T-helper 1 cell (primary cell): ENCODE measurements at regions not wholly inside any gene's neighbourhood (a gene's known extent, or its start where the extent isn't known, plus 50 kb on each side); places are given as distances from the start of the nearest gene placed in this dataset.
"Not testable (repeated sequence)": the region's sequence is repeated elsewhere in the genome, so short reads cannot be mapped to it uniquely, and the experiment has no call there.

Experiments used
- DNase-seq, 5 donors: peaks; one replicate each; pipeline ENCODE4 v3.0.0-alpha.2; 2012 to 2020

DNA sequence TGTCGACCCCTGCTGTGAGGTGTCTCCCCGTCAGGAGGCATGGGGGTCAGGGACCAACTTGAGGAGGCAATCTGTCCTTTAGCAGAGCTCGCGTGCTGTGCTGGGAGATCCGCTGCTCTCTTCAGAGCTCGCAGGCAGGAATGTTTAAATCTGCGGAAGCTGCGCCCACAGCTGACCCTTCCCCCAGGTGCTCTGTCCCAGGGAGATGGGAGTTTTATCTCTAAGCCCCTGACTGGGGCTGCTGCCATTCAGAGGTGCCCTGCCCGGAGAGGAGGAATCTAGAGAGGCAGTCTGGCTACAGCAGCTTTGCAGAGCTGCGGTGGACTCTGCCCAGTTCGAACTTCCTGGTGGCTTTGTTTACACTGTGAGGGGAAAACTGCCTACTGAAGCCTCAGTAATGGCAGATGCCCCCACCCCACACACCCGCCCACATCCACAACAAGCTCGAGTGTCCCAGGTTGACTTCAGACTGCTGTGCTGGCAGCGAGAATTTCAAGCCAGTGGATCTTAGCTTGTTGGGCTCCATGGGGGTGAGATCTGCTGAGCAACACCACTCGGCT is 133.1 kb downstream of the CENPC start:
- DNase-seq: not testable (repeated sequence)

DNA sequence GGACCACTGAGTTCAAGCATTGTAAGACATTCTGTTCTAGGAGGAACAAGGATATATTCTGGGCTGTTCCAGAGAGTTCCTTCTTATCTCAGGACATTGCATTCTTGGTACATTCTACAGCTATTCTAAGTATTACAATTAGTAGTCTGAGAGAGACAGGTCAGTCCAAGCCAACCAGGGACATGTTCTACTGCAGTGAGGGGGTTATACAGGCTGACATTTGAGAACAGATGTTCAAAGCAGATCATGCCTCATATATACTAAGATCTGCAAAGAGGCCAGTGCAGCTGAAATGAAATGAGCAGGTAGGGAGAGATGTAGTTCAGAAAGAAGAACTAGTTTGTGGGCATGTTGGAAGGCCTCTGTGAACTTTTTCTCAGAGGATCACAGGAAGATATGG is 142.0 kb downstream of the CENPC start:
- DNase-seq: no peak

DNA sequence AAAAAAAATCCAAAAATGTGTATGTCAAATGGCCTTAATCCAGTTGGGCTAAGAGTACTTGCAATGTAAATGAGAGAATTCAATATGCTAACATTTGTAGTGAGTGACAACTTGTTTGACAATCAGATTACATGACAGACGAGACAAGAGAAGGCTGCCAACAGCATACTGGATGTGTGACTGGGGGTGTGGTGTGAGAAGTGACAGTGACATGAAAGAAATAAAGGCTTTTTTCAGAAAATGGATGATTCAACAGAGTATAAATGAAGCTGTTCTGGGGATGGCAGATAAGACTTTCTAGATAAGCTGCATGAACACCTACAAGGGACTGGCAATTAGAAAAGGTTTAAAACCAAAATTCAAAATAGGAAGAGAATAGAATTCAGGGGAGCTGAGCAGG is 143.4 kb downstream of the CENPC start:
- DNase-seq: no peak

DNA sequence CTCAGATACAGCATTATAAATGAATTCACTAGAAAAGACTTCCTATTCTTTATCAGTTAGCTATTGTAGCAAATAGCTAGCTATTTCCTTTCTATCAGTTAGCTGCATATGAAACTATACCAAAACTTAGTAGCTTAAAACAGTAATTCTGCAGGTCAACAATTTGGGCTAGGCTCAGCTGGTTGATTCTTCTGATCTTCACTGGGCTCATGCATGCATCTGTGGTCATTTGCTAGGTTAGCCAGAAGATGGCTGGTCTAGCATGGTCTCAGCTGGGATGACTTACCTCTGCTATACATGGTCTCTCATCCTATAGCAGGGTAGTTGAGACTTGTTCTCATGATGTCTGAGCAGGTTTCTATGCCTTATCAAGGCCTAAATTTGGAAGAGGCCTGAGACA is 147.4 kb downstream of the CENPC start:
- no peak for DNase-seq

DNA sequence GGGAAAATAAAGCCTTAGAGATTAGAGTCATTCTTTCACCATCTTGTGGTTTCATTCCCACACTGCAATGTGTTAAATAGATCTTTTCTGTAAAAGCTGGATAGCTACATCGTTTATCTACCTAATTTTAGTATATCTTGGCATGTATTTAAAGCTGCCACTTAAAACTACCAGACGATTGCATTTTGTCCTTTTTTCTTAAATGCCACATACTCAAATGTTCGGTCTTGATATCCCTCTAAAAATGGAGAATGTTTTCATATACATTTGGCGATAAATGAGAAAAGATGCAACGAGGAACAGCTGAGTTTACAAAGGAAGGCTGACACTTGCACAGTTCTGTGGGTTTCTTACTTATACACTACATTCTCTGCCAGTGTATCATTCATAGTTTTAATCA is 148.3 kb downstream of the CENPC start:
- no peak for DNase-seq

DNA sequence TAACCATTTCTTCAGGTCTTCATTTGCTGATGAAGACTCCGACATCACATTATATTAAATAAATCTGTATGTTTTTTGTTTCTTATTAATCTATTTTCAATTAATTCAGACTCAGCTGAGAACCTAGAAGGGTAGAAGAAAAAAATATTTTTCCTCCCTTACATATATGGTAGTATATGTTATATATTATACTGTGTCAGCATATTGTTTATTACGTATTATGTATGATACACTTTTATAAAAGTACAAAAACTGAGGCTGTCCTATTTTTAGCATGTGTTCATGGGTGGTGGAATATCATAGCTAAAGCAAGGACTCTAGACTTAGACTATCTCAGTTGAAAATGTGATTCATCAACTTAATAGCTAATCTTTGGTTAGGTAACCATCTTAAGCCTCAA is 149.3 kb downstream of the CENPC start:
- DNase-seq: no peak

DNA sequence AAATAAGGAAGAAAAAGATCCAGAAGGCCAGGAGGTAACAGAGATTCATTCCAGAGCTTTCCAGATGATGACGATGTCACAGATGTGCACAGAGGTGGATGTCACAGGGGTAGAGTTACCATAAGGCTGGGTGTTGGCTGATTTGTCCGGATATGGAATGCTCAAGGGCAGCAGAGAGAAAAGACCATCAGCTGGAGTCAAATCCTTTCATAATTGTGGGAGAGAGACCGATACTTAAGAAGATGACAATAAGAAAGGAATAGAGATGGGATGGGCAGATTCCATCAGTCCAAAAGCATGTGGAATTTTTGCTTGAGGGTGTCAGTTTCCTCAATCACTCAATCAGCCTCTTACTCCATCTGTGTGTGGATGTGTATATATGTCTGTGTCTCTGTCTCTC is 150.4 kb downstream of the CENPC start:
- no peak for DNase-seq

DNA sequence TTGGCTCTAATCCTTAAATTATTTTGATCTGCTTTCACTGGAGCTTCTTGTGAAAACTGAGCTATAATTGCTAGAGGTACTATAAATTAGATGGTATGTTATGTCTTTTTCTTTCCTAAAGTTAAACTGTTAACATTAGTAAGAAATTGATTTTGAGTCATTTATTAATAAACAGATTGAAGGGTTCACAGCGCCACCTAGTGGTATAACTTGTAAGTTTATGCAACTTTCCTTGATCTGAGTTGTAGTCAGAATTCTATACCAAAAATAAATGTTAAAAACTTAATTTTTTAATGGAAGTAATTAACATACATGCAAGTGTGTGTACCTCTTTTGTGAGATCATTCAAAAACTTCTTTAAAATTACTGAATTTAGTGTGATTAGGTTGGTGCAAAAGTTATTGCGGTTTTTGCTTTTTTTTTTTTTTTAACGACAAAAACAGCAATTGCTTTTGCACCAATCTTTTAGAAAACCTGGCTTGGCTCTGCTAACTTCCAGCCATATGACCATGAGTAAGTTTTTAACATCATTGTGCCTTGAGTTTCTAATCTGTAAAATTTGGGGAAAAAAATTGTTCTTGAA is 151.5 kb downstream of the CENPC start:
- DNase-seq: peak in 2 of 5 donors; percentile 5 to 12

DNA sequence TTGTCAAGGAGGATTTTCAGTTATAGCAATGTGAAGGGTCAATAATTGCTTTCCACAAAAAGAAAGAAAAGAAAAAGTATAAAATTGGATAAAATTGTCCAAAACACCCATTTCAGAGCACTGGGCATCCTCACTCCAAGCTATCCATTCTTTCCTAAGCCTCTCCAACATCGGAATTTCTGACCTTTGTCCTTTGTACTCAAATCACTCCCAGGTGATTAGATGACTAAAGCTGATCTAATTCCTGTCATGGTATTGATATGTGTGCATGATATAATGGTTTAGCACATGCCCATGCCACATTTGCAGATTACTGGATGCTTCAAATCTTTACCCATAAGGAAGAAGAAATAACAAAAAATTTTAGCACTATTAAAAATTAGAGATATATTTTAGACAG is 152.3 kb downstream of the CENPC start:
- no peak for DNase-seq

DNA sequence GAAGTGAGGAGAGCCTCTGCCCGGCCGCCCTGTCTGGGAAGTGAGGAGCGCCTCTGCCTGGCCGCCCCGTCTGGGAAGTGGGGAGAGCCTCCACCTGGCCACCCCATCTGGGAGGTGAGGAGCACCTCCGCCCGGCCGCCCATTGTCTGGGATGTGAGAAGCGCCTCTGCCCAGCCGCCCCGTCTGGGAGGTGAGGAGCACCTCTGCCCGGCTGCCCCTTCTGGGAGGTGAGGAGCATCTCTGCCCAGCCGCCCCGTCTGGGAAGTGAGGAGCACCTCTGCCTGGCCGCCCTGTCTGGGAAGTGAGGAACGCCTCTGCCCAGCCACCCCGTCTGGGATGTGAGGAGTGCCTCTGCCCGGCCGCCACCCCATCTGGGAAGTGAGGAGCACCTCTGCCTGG is 163.9 kb downstream of the CENPC start:
- not testable (repeated sequence) for DNase-seq

DNA sequence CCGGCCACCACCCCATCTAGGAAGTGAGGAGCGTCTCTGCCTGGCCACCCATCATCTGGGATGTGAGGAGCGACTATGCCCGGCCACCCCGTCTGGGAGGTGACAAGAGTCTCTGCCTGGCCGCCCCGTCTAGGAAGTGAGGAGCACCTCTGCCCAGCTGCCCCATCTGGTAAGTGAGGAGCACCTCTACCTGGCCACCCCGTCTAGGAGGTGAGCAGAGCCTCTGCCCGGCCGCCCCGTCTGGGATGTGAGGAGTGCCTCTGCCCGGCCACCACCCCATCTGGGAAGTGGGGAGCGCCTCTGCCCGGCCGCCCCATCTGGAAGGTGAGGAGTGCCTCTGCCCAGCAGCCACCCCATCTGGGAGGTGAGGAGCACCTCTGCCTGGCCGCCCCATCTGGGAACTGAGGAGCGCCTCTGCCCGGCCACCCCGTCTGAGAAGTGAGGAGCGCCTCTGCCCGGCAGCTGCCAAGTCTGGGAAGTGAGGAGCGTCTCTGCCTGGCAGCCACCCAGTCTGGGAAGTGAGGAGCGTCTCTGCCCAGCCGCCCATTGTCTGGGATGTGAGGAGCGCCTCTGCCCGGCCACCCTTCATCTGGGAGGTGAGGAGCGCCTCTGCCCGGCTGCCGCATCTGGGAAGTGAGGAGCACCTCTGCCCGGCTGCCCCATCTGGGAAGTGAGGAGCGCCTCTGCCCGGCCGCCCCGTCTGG is 164.4 kb downstream of the CENPC start:
- not testable (repeated sequence) for DNase-seq

DNA sequence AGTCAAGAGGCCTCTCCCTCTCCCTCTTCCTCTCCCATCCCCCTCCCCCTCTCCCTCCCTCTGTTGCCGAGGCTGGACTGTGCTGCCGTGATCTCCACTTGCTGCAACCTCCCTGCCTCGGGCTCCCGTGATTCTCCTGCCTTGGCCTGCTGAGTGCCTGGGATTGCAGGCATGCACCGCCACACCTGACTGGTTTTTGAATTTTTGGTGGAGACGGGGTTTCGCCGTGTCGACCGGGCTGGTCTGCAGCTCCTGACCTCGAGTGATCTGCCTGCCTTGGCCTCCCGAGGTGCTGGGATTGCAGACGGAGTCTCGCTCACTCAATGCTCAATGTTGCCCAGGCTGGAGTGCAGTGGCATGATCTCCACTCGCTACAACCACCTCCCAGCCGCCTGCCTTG is 165.1 kb downstream of the CENPC start:
- no peak for DNase-seq

DNA sequence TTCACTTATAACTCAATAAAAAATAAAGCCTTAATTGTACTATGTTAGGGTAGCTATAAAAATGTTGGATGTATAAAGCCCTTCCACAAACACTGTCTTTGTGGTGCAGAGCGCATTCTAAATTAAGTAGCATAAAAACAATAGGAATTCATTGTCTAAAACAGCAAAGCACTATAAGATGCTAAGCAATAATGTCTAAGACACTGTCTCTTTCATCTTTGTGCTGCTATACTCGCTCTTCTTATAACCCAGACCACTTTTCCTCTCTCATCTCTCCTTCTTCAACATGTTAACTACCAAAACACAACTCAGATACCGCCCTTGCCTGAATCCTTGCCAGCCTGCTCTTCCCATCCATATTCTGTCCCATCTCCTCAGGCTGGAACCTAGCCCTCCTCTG is 170.0 kb downstream of the CENPC start:
- DNase-seq: no peak

DNA sequence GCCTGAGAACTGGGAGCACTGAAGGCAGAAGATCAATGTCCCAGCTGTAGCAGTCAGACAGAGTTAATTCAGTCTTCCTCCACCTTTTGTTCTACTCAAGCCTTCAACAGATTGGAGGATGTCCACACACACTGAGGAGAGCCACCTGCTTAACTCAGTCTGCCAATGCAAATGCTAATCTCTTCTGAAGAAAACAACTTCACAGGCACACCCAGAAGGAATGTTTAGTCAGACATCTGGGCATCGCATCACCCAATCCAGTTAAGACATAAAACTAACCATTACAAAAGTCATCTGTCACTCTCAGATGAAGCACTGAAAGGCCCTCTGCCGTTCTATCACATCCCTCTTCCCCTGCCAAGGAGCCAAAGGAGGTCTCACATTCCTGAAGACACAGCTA is 173.7 kb downstream of the CENPC start:
- no peak for DNase-seq

DNA sequence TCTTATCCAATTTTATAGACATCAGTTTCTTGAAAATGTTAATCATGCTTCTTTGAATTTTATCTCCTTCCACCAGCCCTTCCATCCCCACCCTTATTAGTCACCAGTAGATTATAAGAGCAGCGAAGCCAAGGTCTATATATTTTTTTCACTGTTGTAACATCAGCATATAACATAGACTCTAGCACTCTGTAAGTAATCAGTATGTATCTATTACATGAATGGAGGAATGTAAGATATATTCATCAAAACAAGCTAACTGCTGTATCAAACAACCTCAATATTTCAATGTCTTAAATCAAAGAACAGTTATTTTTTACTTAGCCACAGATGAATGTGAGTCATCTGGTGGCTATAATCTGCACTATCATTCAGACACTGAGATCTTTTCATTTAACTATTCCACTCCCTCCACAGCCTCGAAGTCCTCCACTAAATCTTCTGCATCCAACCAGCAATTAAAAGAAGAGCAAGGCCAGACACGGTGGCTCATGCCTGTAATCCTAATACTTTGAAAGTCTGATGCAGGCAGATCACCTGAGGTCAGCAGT is 178.9 kb downstream of the CENPC start:
- DNase-seq: no peak

DNA sequence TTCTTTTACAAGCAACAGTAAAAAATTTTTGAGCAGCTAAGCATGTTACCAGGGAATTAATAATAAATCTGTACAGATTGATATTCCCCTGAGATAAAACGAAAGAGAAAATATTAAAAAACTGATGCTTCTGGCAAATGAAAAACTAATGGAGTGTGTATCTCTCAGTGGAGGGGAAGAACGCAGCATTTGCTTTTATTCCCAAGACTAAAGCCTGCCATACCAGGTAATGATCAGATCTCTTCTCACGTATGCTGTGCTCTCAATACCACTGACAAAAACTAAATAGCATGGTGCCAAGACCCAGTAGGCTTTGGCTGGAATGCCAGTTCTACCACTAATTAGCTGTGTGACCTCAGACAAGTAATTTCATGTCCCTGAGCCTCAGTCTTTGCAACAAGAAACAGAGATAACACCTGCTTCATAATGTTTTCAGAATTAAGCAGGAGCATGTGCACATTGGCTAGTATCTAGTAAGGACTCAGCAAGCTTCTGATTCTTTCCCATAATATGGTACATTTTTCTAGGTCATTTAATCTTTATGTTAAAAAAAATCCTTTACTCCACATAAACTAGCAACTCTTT is 179.6 kb downstream of the CENPC start:
- no peak for DNase-seq

DNA sequence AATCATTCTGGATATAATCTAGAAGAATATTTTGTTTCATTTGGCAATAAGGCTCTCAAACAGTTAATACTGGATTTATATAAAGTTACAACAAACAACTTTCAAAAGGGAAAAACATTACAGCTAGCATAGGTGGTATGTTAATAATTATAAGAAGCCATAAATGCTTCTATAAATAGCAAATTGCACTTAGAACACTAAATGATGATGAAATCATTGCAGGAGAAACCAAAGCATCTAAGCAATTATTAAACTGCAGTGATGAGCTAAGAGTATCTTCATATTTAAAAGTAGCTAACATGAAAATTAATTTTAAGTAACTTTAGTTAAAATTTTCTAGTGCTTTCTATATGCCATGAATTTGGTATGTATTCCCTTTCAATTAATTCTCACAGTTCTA is 189.5 kb downstream of the CENPC start:
- DNase-seq: no peak

DNA sequence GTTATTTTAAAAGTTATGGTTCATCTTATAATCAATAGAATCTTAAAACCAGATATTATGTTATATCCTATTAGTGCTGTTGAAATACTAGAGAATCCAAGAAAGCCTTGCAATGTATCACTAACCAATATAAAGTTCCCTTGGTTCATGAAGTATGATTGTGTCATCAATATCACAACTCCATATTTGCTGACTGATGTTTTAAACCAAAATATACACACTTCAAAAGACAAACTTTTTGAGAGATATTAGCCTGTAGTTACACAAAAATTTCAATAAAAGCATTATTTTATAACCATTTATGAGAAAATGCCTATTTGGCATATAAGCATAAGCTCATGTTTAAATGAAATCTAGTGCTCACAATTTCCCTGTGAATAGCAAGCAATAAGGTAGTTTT is 198.6 kb downstream of the CENPC start:
- no peak for DNase-seq

DNA sequence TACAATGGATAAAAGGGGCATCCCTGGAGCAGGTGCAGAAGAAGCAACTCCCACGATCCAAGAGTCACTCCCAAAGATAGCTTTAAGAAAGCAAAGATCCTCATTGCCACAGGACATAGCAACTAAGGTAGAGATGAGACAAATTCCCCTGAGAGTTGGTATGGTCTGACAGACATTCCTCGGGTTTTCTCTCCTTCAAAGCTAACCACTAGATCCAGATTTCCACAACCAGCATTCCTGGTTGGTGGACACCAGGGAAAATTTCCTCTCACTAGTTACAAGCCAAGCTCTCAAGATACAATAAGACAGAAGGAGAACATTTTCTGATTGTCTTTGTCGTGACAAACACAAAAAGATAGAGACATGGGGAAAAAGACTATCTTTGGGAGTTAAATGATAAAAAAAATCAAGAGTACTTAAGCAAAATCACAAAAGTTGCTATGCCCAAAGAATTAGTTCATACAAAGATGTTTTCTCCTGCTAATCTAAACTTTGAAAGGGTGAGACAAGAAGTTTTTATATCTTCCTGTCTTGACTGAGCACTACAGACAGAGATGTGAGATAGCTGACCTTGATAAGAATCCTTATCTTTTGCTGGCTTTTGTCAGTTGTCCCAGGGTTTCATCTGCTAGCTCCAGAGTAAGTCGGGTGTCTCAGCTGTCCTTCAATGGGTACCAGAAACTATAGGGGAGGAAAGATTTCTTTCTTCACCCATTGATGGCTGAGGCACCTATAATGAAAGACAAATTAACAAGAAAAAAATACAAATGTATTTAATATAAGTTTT is 200.5 kb downstream of the CENPC start:
- DNase-seq: no peak

DNA sequence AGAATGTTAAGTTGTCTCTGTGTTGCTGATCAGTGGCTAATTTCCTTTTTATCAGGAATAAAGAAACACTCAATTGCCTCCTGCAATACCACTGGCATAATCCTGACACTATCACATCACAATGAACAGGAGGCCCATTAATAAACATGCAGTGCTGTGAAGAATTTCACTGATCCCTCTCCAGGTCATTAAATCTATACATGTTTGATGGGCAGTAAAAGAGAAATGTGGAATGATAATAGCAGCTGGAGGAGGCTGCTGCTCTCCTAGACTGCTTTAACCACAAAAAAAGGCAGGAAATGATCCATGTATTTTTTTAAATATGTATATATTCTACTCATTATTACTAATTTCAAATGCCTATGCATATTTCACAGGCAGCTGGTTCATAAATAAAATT is 202.1 kb downstream of the CENPC start:
- DNase-seq: no peak

DNA sequence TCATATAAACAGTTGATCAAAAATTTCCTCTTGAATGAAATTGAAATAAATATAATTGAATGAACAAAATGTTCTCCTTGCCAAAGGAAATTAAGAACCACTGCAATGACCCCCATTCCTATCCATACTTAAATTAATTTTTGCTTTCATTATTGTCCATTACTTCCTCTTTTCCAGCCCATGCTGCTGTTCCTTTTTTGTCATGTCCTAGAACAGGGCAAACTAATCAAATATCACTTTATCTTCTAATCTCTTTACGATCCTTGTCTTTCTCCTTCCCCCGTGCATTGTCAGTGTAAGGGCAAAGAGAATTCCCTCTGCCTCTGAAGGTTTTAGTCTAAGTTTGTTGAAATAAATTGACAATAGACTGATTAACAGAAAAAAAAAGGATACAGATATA is 203.0 kb downstream of the CENPC start:
- DNase-seq: no peak

DNA sequence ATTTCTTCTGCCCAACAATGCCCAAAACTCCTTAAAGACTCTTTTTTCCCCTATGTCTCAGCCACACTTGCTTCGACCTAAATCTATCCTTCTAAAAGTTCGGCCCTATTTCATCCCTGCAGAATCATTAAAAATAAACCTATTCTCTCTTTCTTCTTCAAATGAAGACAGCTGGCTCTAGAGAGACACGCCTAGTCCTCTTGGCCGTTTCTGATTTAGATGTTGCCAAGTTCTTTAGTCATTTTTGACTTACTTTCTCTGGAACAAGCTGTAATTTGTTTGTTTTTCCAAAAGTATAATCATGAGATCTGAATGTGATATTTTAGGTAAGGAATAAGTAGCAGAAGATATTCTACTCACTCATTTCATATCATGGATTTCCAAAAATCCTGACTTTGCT is 211.6 kb downstream of the CENPC start:
- DNase-seq: no peak

DNA sequence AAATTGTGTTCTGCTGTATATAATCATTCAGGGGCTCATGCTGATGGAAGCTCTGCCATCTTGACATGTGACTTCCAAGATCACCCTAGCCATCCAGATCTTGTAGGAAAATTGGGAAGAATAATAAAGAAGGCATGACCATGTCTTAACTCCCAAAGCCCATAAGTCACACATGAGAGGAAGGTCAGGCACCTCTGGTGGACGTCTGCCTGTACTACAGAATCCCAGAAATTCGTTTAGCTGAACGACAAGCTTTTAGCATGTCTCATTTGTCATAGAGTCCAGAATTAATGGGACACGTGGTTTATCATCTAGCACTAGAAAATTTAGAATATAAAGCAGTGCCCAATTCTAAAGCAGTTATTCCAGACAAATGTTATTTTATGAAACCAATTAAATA is 212.7 kb downstream of the CENPC start:
- no peak for DNase-seq
